Lung (tissue), 11 donors: ENCODE measurements at regions not wholly inside any gene's neighbourhood (a gene's known extent, or its start where the extent isn't known, plus 50 kb on each side); places are given as distances from the start of the nearest gene placed in this dataset.

Experiments
- ATAC-seq: fragments of 200-7000 bp; cut with Tn5 transposase; one replicate; pipeline ENCODE4 v1.9.1; 2020; ENCODE audit warnings: moderate number of reproducible peaks; ENCODE audit not compliant: insufficient read depth, low FRiP score
- DNase-seq, 3 donors: peaks; one replicate each; pipeline ENCODE4 v3.0.0-alpha.2; 2013 to 2017
- H3K27ac ChIP-seq, 2 donors: one replicate each; pipeline ENCODE4 v1.5.1; 2013; ENCODE audit warnings: mild to moderate bottlenecking in 2 of 2, moderate library complexity in 2 of 2, control low read depth in 1 of 2, inconsistent platforms in 1 of 2, low read depth in 1 of 2, low read length in 1 of 2
- H3K27me3 ChIP-seq, 3 donors: one replicate each; pipeline ENCODE4 v1.5.1; 2013; ENCODE audit warnings: low read length in 2 of 3; ENCODE audit not compliant: control insufficient read depth in 3 of 3, insufficient read depth in 3 of 3
- H3K36me3 ChIP-seq, 4 donors: one replicate each; pipeline ENCODE4 v1.5.1; 2013; ENCODE audit warnings: low read length in 4 of 4, mild to moderate bottlenecking in 1 of 4, moderate library complexity in 1 of 4; ENCODE audit not compliant: control insufficient read depth in 4 of 4, insufficient read depth in 4 of 4
- H3K4me1 ChIP-seq, 5 donors: one replicate each; pipeline ENCODE4 v1.5.1; 2013; ENCODE audit warnings: low read length in 5 of 5, mild to moderate bottlenecking in 2 of 5, moderate library complexity in 1 of 5; ENCODE audit not compliant: control insufficient read depth in 5 of 5, insufficient read depth in 5 of 5
- H3K4me3 ChIP-seq: one replicate; pipeline ENCODE4 v1.5.1; 2013; ENCODE audit warnings: mild to moderate bottlenecking, control low read depth, moderate library complexity
- H3K9ac ChIP-seq, 2 donors: one replicate each; pipeline ENCODE4 v1.5.1; 2013; ENCODE audit warnings: low read length in 2 of 2, control low read depth in 1 of 2; ENCODE audit not compliant: insufficient read depth in 1 of 2
- H3K9me3 ChIP-seq, 4 donors: one replicate each; pipeline ENCODE4 v1.5.1; 2013; ENCODE audit warnings: low read length in 3 of 4, mild to moderate bottlenecking in 1 of 4, moderate library complexity in 1 of 4; ENCODE audit not compliant: control insufficient read depth in 4 of 4, insufficient read depth in 3 of 4
- WGBS, 2 donors: extraction: QIAGEN DNeasy Blood & Tissue Kit; methylation state at CpG; one replicate each; pipeline ENCODE4 v1.1.7; 2013; 5-methylcytosine and 5-hydroxymethylcytosine counted together
- TF ChIP-seq, protein P1 (sequence below): IDR thresholded peaks from 2 replicates; pipeline ENCODE4 v1.5.1; 2012; ENCODE audit warnings: mild to moderate bottlenecking; ENCODE audit errors: control extremely low read depth, extremely low read depth
- donor health status: control.
- donor health status: control.
- donor health status: Bipolar disorder and iron deficiency.
- donor health status: healthy.
- donor health status: DM: yes; HTN: yes; CAD: no.

- Histone ChIP-seq H3K4me1 (peaks cover 0 to 17% (median 1%) of the 10 kb centered on the region in 5 donors), H3K4me3 (no peak overlapping the region), H3K27ac (no peak overlapping the region), H3K36me3 (no peaks in the 10 kb centered on the region), H3K27me3 (no peaks in the 10 kb centered on the region), H3K9me3 (no peaks in the 10 kb centered on the region), H3K9ac (no peak overlapping the region)
- 65 to 72% methylated on average over 4 of the region's 4 CpGs for WGBS, 2 donors
- ATAC-seq (no peak), DNase-seq (peak in 2 of 3 donors; percentile 29 to 35)
- TF ChIP-seq, protein P1, sequence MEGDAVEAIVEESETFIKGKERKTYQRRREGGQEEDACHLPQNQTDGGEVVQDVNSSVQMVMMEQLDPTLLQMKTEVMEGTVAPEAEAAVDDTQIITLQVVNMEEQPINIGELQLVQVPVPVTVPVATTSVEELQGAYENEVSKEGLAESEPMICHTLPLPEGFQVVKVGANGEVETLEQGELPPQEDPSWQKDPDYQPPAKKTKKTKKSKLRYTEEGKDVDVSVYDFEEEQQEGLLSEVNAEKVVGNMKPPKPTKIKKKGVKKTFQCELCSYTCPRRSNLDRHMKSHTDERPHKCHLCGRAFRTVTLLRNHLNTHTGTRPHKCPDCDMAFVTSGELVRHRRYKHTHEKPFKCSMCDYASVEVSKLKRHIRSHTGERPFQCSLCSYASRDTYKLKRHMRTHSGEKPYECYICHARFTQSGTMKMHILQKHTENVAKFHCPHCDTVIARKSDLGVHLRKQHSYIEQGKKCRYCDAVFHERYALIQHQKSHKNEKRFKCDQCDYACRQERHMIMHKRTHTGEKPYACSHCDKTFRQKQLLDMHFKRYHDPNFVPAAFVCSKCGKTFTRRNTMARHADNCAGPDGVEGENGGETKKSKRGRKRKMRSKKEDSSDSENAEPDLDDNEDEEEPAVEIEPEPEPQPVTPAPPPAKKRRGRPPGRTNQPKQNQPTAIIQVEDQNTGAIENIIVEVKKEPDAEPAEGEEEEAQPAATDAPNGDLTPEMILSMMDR, result no peak
Observed at GRCh38 chr1:218817071-218817470, 356.6 kb upstream of the LYPLAL1 start.

GRCh38 chr1:218817691-218818465, 355.8 kb upstream of the LYPLAL1 start:
- Histone ChIP-seq H3K9me3 (no peaks in the 10 kb centered on the region), H3K4me3 (no peak overlapping the region), H3K27ac (no peak overlapping the region), H3K9ac (peak overlapping the region in 1 of 2 donors; percentile 53), H3K4me1 (peaks cover 0 to 17% (median 1%) of the 10 kb centered on the region in 5 donors), H3K36me3 (no peaks in the 10 kb centered on the region), H3K27me3 (no peaks in the 10 kb centered on the region)
- ATAC-seq, result no peak
- DNase-seq, result peak; percentile 37 to 74 (median 67)
- TF ChIP-seq, protein P1, result no peak
- 69 to 73% methylated on average over 8 of the region's 8 CpGs for WGBS, 2 donors

- DNase-seq, result no peak
- H3K27ac ChIP-seq, result no peak overlapping the region
Observed at GRCh38 chr1:218823291-218823900, 350.3 kb upstream of the LYPLAL1 start.

More at GRCh38 chr1:218823291-218823900, 350.3 kb upstream of the LYPLAL1 start:
- Histone ChIP-seq H3K9ac (no peak overlapping the region), H3K27me3 (no peaks in the 10 kb centered on the region), H3K36me3 (no peaks in the 10 kb centered on the region), H3K4me3 (no peak overlapping the region), H3K4me1 (peaks cover 0 to 8% (median 0%) of the 10 kb centered on the region in 5 donors), H3K9me3 (no peaks in the 10 kb centered on the region)
- ATAC-seq, result no peak
- TF ChIP-seq, protein P1, result no peak
- WGBS, 2 donors, result 67 to 71% methylated on average over 4 of the region's 4 CpGs
